ENCODE measurements at regions not wholly inside any gene's neighbourhood (a gene's known extent, or its start where the extent isn't known, plus 50 kb on each side); places are given as distances from the start of the nearest gene placed in this dataset.

- no peak overlapping the region for H3K4me3 ChIP-seq (ENCODE audit: low read length)
- TF ChIP-seq, protein P1, sequence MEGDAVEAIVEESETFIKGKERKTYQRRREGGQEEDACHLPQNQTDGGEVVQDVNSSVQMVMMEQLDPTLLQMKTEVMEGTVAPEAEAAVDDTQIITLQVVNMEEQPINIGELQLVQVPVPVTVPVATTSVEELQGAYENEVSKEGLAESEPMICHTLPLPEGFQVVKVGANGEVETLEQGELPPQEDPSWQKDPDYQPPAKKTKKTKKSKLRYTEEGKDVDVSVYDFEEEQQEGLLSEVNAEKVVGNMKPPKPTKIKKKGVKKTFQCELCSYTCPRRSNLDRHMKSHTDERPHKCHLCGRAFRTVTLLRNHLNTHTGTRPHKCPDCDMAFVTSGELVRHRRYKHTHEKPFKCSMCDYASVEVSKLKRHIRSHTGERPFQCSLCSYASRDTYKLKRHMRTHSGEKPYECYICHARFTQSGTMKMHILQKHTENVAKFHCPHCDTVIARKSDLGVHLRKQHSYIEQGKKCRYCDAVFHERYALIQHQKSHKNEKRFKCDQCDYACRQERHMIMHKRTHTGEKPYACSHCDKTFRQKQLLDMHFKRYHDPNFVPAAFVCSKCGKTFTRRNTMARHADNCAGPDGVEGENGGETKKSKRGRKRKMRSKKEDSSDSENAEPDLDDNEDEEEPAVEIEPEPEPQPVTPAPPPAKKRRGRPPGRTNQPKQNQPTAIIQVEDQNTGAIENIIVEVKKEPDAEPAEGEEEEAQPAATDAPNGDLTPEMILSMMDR (IDR thresholded peaks at IDR 0.05; ENCODE audit: insufficient read depth, low read depth, low read length, missing control alignments) = no peak
- DNase-seq (ENCODE audit: low read depth) = no peak
Observed at GRCh38 chr3:30980993-30981392, 86.5 kb upstream of the GADL1 start.

GRCh38 chr3:30982416-30983075, 88.1 kb upstream of the GADL1 start:
- DNase-seq (ENCODE audit: low read depth) = no peak
- TF ChIP-seq, protein P1 (IDR thresholded peaks at IDR 0.05; ENCODE audit: insufficient read depth, low read depth, low read length, missing control alignments) = no peak
- no peak overlapping the region for H3K4me3 ChIP-seq (ENCODE audit: low read length)

DNA sequence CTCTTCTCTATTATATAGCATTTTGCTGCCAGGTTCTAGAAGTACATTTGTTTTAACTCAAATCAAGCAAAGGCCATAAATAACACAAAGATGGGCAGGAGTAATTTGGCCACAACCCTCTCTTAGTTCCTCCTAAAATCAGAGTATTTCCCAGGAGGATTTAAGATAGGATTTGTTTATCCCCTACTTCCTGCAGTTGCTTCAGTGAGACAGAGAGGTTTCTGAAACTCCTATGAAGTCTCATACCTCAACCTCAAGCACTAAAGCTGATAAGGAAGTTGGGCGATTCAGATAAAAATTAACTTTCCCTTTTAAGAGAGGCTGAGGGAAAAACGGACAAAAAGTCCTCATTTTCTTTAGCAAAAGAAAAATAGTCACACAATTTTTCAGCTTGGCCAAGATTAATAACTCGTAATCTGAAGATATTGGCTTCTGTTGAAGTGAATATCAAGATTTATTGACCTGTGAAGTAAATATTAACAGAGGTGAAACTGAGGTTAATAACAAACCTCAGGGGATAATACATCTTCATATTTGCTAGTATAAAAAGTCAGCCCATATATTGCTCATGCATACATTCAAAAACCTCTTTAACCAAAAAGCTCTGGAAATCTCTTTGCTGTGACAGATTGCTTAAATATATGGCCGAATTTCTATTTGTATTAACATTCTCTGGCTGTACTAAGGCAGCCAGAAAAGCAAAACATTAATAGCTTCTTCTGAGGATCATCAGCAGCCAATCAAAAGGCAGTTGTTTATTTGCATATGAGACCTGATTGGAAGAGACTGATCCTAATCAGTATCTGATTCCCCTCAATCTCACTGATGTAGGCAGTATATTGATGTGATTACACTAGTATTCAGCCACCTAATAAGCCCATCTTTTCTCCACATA, 90.6 kb upstream of the GADL1 start:
- no peak for DNase-seq (ENCODE audit: low read depth)
- TF ChIP-seq, protein P1 (IDR thresholded peaks at IDR 0.05; ENCODE audit: insufficient read depth, low read depth, low read length, missing control alignments) = no peak
- no peak overlapping the region for H3K4me3 ChIP-seq (ENCODE audit: low read length)

GRCh38 chr3:30986551-30986950, 92.1 kb upstream of the GADL1 start:
- DNase-seq (ENCODE audit: low read depth) = no peak
- H3K4me3 ChIP-seq (ENCODE audit: low read length) = no peak overlapping the region
- TF ChIP-seq, protein P1 (IDR thresholded peaks at IDR 0.05; ENCODE audit: insufficient read depth, low read depth, low read length, missing control alignments) = no peak

- TF ChIP-seq, protein P1 (IDR thresholded peaks at IDR 0.05; ENCODE audit: insufficient read depth, low read depth, low read length, missing control alignments) = no peak
- H3K4me3 ChIP-seq (ENCODE audit: low read length) = no peak overlapping the region
- DNase-seq (ENCODE audit: low read depth) = no peak
Observed at GRCh38 chr3:30988769-30989168, 94.3 kb upstream of the GADL1 start.

DNA sequence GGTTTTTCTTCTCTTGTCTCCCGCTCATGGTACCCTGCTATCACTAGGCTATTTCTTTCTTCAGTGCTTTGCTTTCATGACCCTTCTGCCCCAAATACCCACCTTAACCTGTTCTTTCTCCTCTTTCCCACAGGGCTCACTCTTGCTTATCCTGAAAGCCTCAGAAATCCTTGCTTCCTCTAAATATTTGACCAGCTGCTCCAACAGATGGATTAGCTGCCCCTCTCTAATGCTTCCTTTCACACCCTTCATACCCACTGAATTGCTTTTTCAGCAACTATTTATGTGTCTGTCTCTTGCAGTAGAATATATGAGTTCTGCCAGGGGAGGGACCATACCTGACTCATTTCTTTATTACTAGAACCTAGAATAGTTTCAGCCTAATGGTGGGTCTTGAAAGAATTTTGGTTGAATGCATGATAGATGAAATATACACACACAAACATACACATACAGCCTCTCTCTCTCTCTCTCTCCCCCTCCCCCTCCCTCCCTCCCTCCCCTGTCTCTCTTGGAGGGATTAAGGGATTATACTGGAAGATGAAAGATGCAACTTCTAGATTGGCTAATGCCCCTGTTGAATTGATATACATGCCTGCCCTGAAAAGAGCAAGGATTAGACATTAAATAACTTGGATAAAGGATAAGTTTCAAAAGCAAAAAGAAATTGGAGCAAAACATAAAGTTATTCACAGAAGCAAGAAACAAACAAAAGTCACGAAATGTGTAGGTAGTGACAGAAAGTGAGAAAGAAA, 95.0 kb upstream of the GADL1 start:
- H3K4me3 ChIP-seq (ENCODE audit: low read length) = no peak overlapping the region
- TF ChIP-seq, protein P1 (IDR thresholded peaks at IDR 0.05; ENCODE audit: insufficient read depth, low read depth, low read length, missing control alignments) = no peak
- DNase-seq (ENCODE audit: low read depth) = no peak

All from epithelial cell of esophagus (primary cell).